Vagina (tissue), 2 donors: ENCODE measurements at regions not wholly inside any gene's neighbourhood (a gene's known extent, or its start where the extent isn't known, plus 50 kb on each side); places are given as distances from the start of the nearest gene placed in this dataset.
"Not testable (repeated sequence)": the region's sequence is repeated elsewhere in the genome, so short reads cannot be mapped to it uniquely, and the experiment has no call there.

ENCODE experiments used
- DNase-seq, 2 donors: peaks; one replicate each; pipeline ENCODE4 v3.0.0-alpha.2; 2017; ENCODE audit errors: extremely low spot score in 2 of 2
- H3K27ac ChIP-seq: fragments of 200-600 bp; sonication (generic); one replicate; pipeline ENCODE4 v1.5.1; 2019
- H3K27me3 ChIP-seq: fragments of 200-600 bp; sonication (generic); one replicate; pipeline ENCODE4 v1.5.1; 2019
- H3K36me3 ChIP-seq, 2 donors: fragments of 200-600 bp; sonication (generic); one replicate each; pipeline ENCODE4 v1.5.1; 2017 to 2019
- H3K4me1 ChIP-seq: fragments of 200-600 bp; sonication (generic); one replicate; pipeline ENCODE4 v1.5.1; 2019
- H3K4me3 ChIP-seq, 2 donors: fragments of 200-600 bp; sonication (generic); 1 replicate in 1 of 2; 2 replicates in 1 of 2; pipeline ENCODE4 v1.5.1; 2016 to 2019
- H3K9me3 ChIP-seq: fragments of 200-600 bp; sonication (generic); one replicate; pipeline ENCODE4 v1.5.1; 2019
- POLR2A ChIP-seq, 2 donors: fragments of 450-650 bp; IDR thresholded peaks; one replicate each; pipeline ENCODE4 v1.6.1; 2017; ENCODE audit warnings: antibody characterized with exemption in 2 of 2, mild to moderate bottlenecking in 2 of 2, moderate library complexity in 2 of 2
- POLR2AphosphoS5 ChIP-seq, 2 donors: sonication (generic); formaldehyde crosslinking; IDR thresholded peaks; one replicate each; pipeline ENCODE4 v1.9.0; 2017; ENCODE audit warnings: antibody characterized with exemption in 2 of 2, mild to moderate bottlenecking in 2 of 2, low read depth in 1 of 2; ENCODE audit not compliant: insufficient read depth in 1 of 2
- intact Hi-C: fragments of 100-400 bp; cut with DNase I; formaldehyde crosslinking; loops from one replicate; pipeline ENCODE4 v1.15.1; 2023
- TF ChIP-seq, protein P1 (sequence below), 3 experiments: fragments of 450-650 bp in 2 of 3; fragments of 200-600 bp in 1 of 3; sonication (generic) in 1 of 3; IDR thresholded peaks; one replicate each; pipeline ENCODE4 v1.5.1; 2017 to 2019; ENCODE audit warnings: antibody characterized with exemption in 3 of 3, mild to moderate bottlenecking in 2 of 3, moderate library complexity in 2 of 3

GRCh38 chr13:86601351-86601750 is 802.1 kb upstream of the SLITRK6 start:
- intact Hi-C loops = no loop called here
- TF ChIP-seq POLR2AphosphoS5 (IDR thresholded peaks at IDR 0.05; ENCODE audit: insufficient read depth in 1 of 2, low read depth in 1 of 2) (no peak), POLR2A (IDR thresholded peaks at IDR 0.05) (no peak)
- TF ChIP-seq, protein P1, sequence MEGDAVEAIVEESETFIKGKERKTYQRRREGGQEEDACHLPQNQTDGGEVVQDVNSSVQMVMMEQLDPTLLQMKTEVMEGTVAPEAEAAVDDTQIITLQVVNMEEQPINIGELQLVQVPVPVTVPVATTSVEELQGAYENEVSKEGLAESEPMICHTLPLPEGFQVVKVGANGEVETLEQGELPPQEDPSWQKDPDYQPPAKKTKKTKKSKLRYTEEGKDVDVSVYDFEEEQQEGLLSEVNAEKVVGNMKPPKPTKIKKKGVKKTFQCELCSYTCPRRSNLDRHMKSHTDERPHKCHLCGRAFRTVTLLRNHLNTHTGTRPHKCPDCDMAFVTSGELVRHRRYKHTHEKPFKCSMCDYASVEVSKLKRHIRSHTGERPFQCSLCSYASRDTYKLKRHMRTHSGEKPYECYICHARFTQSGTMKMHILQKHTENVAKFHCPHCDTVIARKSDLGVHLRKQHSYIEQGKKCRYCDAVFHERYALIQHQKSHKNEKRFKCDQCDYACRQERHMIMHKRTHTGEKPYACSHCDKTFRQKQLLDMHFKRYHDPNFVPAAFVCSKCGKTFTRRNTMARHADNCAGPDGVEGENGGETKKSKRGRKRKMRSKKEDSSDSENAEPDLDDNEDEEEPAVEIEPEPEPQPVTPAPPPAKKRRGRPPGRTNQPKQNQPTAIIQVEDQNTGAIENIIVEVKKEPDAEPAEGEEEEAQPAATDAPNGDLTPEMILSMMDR (IDR thresholded peaks at IDR 0.05) = no peak
- DNase-seq = no peak

GRCh38 chr13:86606264-86606663 is 807.0 kb upstream of the SLITRK6 start:
- H3K36me3 ChIP-seq = no peaks in the 10 kb centered on the region
- H3K9me3 ChIP-seq = no peaks in the 10 kb centered on the region
- H3K27ac ChIP-seq = no peak overlapping the region
- no peak for DNase-seq
- H3K4me3 ChIP-seq = no peak overlapping the region
- TF ChIP-seq, protein P1 (IDR thresholded peaks at IDR 0.05) = no peak
- no peak for TF ChIP-seq POLR2AphosphoS5 (IDR thresholded peaks at IDR 0.05; ENCODE audit: insufficient read depth in 1 of 2, low read depth in 1 of 2)
- TF ChIP-seq POLR2A (IDR thresholded peaks at IDR 0.05) = no peak
- H3K27me3 ChIP-seq = no peaks in the 10 kb centered on the region
- H3K4me1 ChIP-seq = no peaks in the 10 kb centered on the region
- intact Hi-C loops = no loop called here

More at GRCh38 chr13:86601351-86601750, 802.1 kb upstream of the SLITRK6 start:
- H3K4me1 ChIP-seq = no peaks in the 10 kb centered on the region
- H3K27me3 ChIP-seq = no peaks in the 10 kb centered on the region
- H3K4me3 ChIP-seq = no peak overlapping the region
- H3K36me3 ChIP-seq = no peaks in the 10 kb centered on the region
- H3K9me3 ChIP-seq = no peaks in the 10 kb centered on the region
- no peak overlapping the region for H3K27ac ChIP-seq

- H3K4me3 ChIP-seq = no peak overlapping the region
- TF ChIP-seq POLR2AphosphoS5 (IDR thresholded peaks at IDR 0.05; ENCODE audit: insufficient read depth in 1 of 2, low read depth in 1 of 2) (no peak), POLR2A (IDR thresholded peaks at IDR 0.05) (no peak)
- TF ChIP-seq, protein P1 (IDR thresholded peaks at IDR 0.05) = no peak
- no peaks in the 10 kb centered on the region for H3K9me3 ChIP-seq
- no peaks in the 10 kb centered on the region for H3K27me3 ChIP-seq
- no peak for DNase-seq
- H3K27ac ChIP-seq = no peak overlapping the region
- no peaks in the 10 kb centered on the region for H3K4me1 ChIP-seq
- H3K36me3 ChIP-seq = no peaks in the 10 kb centered on the region
- intact Hi-C loops = no loop called here
These were observed 809.5 kb upstream of the SLITRK6 start for GRCh38 chr13:86608701-86609100.

GRCh38 chr13:86633346-86633745 is 834.1 kb upstream of the SLITRK6 start:
- no peak for TF ChIP-seq POLR2AphosphoS5 (IDR thresholded peaks at IDR 0.05; ENCODE audit: insufficient read depth in 1 of 2, low read depth in 1 of 2)
- TF ChIP-seq POLR2A (IDR thresholded peaks at IDR 0.05) = no peak
- TF ChIP-seq, protein P1 (IDR thresholded peaks at IDR 0.05) = no peak

DNA sequence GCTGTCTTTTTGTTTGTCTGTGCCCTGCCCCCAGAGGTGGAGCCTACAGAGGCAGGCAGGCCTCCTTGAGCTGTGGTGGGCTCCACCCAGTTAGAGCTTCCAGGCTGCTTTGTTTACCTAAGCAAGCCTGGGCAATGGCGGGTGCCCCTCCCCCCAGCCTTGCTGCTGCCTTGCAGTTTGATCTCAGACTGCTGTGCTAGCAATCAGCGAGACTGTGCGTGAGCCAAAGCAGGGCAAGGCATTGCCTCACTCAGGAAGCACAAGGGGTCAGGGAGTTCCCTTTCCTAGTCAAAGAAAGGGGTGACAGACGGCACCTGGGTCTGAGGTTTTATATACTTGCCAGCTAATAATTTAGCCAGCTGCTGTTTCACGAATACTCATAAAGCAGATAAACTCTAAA is 852.0 kb upstream of the SLITRK6 start:
- H3K27ac ChIP-seq, H3K27me3 ChIP-seq, H3K36me3 ChIP-seq, DNase-seq, H3K4me1 ChIP-seq, intact Hi-C loops, H3K4me3 ChIP-seq, H3K9me3 ChIP-seq: not testable (repeated sequence)

More at GRCh38 chr13:86633346-86633745, 834.1 kb upstream of the SLITRK6 start:
- Histone ChIP-seq H3K4me1 (no peaks in the 10 kb centered on the region), H3K4me3 (no peak overlapping the region), H3K27ac (no peak overlapping the region), H3K27me3 (no peaks in the 10 kb centered on the region), H3K36me3 (no peaks in the 10 kb centered on the region), H3K9me3 (no peaks in the 10 kb centered on the region)
- no peak for DNase-seq
- intact Hi-C loops = no loop called here

GRCh38 chr13:86653009-86653408 is 853.8 kb upstream of the SLITRK6 start:
- Histone ChIP-seq H3K36me3 (no peaks in the 10 kb centered on the region), H3K27ac (no peak overlapping the region), H3K27me3 (no peaks in the 10 kb centered on the region), H3K9me3 (no peaks in the 10 kb centered on the region), H3K4me1 (no peaks in the 10 kb centered on the region), H3K4me3 (no peak overlapping the region)
- no peak for DNase-seq
- intact Hi-C loops = no loop called here
- TF ChIP-seq, protein P1 (IDR thresholded peaks at IDR 0.05) = no peak
- TF ChIP-seq POLR2A (IDR thresholded peaks at IDR 0.05) = no peak
